H9 (cell line): ENCODE measurements at regions not wholly inside any gene's neighbourhood (a gene's known extent, or its start where the extent isn't known, plus 50 kb on each side); places are given as distances from the start of the nearest gene placed in this dataset.

Source experiments
- DNase-seq: peaks from one replicate; pipeline ENCODE4 v3.0.0-alpha.2; 2017
- H2AFZ ChIP-seq: one replicate; pipeline ENCODE4 v1.6.1; 2013; ENCODE audit warnings: mild to moderate bottlenecking, low read length, control low read depth, moderate library complexity
- H2AK5ac ChIP-seq: 2 replicates; pipeline ENCODE4 v1.6.1; 2013; ENCODE audit warnings: low read length, control low read depth, mixed read lengths; ENCODE audit not compliant: insufficient read length
- H2BK120ac ChIP-seq: one replicate; pipeline ENCODE4 v1.6.1; 2013; ENCODE audit warnings: low read depth, mild to moderate bottlenecking, low read length, control low read depth, inconsistent platforms; ENCODE audit not compliant: poor library complexity, severe bottlenecking
- H2BK12ac ChIP-seq: 2 replicates; pipeline ENCODE4 v1.6.1; 2013; ENCODE audit warnings: low read length, control low read depth, mixed read lengths, low read depth; ENCODE audit not compliant: insufficient read length
- H2BK15ac ChIP-seq: 2 replicates; pipeline ENCODE4 v1.6.1; 2013; ENCODE audit warnings: low read depth, low read length, control low read depth
- H2BK20ac ChIP-seq: one replicate; pipeline ENCODE4 v1.6.1; 2013; ENCODE audit warnings: low read depth, mild to moderate bottlenecking, low read length, control low read depth, inconsistent platforms; ENCODE audit not compliant: poor library complexity, severe bottlenecking
- H2BK5ac ChIP-seq: 2 replicates; pipeline ENCODE4 v1.6.1; 2013; ENCODE audit warnings: low read length, control low read depth, mixed read lengths; ENCODE audit not compliant: insufficient read length
- H3K14ac ChIP-seq: 2 replicates; pipeline ENCODE4 v1.6.1; 2013; ENCODE audit warnings: low read length, control low read depth; ENCODE audit not compliant: insufficient read depth
- H3K18ac ChIP-seq: 2 replicates; pipeline ENCODE4 v1.6.1; 2013; ENCODE audit warnings: low read depth, mild to moderate bottlenecking, mixed read lengths, low read length, control low read depth; ENCODE audit not compliant: insufficient read length
- H3K23ac ChIP-seq: 2 replicates; pipeline ENCODE4 v1.6.1; 2013; ENCODE audit warnings: low read length, control low read depth, mixed read lengths, low read depth; ENCODE audit not compliant: insufficient read length
- H3K23me2 ChIP-seq: 2 replicates; pipeline ENCODE4 v1.6.1; 2013; ENCODE audit warnings: low read depth, mild to moderate bottlenecking, mixed read lengths, low read length, control low read depth; ENCODE audit not compliant: insufficient read length, poor library complexity, severe bottlenecking
- H3K27ac ChIP-seq: 2 replicates; pipeline ENCODE4 v1.5.1; 2013; ENCODE audit warnings: low read length, control low read depth, mixed read lengths, low read depth; ENCODE audit not compliant: insufficient read length
- H3K27me3 ChIP-seq: 2 replicates; pipeline ENCODE4 v1.6.1; 2013; ENCODE audit warnings: low read length, control low read depth, inconsistent platforms; ENCODE audit not compliant: insufficient read depth
- H3K4ac ChIP-seq: 2 replicates; pipeline ENCODE4 v1.6.1; 2013; ENCODE audit warnings: low read depth, mild to moderate bottlenecking, control low read depth, inconsistent platforms, low read length, moderate library complexity
- H3K4me1 ChIP-seq: 2 replicates; pipeline ENCODE4 v1.6.1; 2013; ENCODE audit warnings: low read length, control low read depth, inconsistent platforms; ENCODE audit not compliant: insufficient read depth
- H3K4me2 ChIP-seq: 2 replicates; pipeline ENCODE4 v1.6.1; 2013; ENCODE audit warnings: low read length, control low read depth, mixed read lengths; ENCODE audit not compliant: insufficient read length, insufficient read depth
- H3K56ac ChIP-seq: 2 replicates; pipeline ENCODE4 v1.6.1; 2013; ENCODE audit warnings: low read depth, mild to moderate bottlenecking, mixed read lengths, low read length, control low read depth; ENCODE audit not compliant: insufficient read length
- H3K79me1 ChIP-seq: 2 replicates; pipeline ENCODE4 v1.6.1; 2013; ENCODE audit warnings: low read depth, mild to moderate bottlenecking, moderate library complexity, low read length, control low read depth, inconsistent platforms; ENCODE audit not compliant: insufficient read depth, poor library complexity, severe bottlenecking
- H3K79me2 ChIP-seq: 2 replicates; pipeline ENCODE4 v1.6.1; 2013; ENCODE audit warnings: low read length, control low read depth, inconsistent platforms; ENCODE audit not compliant: insufficient read depth
- H3K9ac ChIP-seq: 2 replicates; pipeline ENCODE4 v1.6.1; 2013; ENCODE audit warnings: low read length, control low read depth, mixed read lengths; ENCODE audit not compliant: insufficient read length; ENCODE audit errors: extremely low read depth
- H3K9me3 ChIP-seq: one replicate; pipeline ENCODE4 v1.6.1; 2013; ENCODE audit warnings: low read depth, low read length, inconsistent platforms; ENCODE audit not compliant: control insufficient read depth
- H3T11ph ChIP-seq: one replicate; pipeline ENCODE4 v1.6.1; 2013; ENCODE audit warnings: mild to moderate bottlenecking, low read length, control low read depth, inconsistent platforms
- H4K20me1 ChIP-seq: one replicate; pipeline ENCODE4 v1.6.1; 2013; ENCODE audit not compliant: control insufficient read depth, insufficient read length, insufficient read depth
- H4K5ac ChIP-seq: 2 replicates; pipeline ENCODE4 v1.6.1; 2013; ENCODE audit warnings: low read depth, mild to moderate bottlenecking, mixed read lengths, low read length, control low read depth; ENCODE audit not compliant: insufficient read length
- H4K8ac ChIP-seq: replicated peaks from 2 replicates; pipeline ENCODE4 v1.6.1; 2013; ENCODE audit warnings: low read length, control low read depth, mixed read lengths, low read depth; ENCODE audit not compliant: insufficient read length
- H4K91ac ChIP-seq: 2 replicates; pipeline ENCODE4 v1.6.1; 2013; ENCODE audit warnings: low read depth, mild to moderate bottlenecking, moderate library complexity, mixed read lengths, low read length, control low read depth; ENCODE audit not compliant: insufficient read length
- H3K27ac Mint-ChIP-seq, 3 experiments: 2 replicates in 2 of 3; 3 replicates in 1 of 3; pipeline ENCODE4 v1.8.0; 2020 to 2021; ENCODE audit warnings: mixed read lengths in 3 of 3, mild to moderate bottlenecking in 1 of 3, moderate library complexity in 1 of 3
- H3K27me3 Mint-ChIP-seq: 2 replicates; pipeline ENCODE4 v1.8.0; 2021; ENCODE audit warnings: low read depth, mild to moderate bottlenecking, moderate library complexity, mixed read lengths
- H3K36me3 Mint-ChIP-seq, 3 experiments: 2 replicates in 2 of 3; 3 replicates in 1 of 3; pipeline ENCODE4 v1.8.0; 2020 to 2021; ENCODE audit warnings: low read depth in 3 of 3, mixed read lengths in 3 of 3; ENCODE audit not compliant: insufficient read depth in 1 of 3
- H3K4me1 Mint-ChIP-seq, 2 experiments: 2 replicates each; pipeline ENCODE4 v1.8.0; 2020; ENCODE audit warnings: mixed read lengths in 2 of 2
- H3K4me3 Mint-ChIP-seq, 2 experiments: 2 replicates in 1 of 2; 3 replicates in 1 of 2; pipeline ENCODE4 v1.8.0; 2020 to 2021; ENCODE audit warnings: mild to moderate bottlenecking in 2 of 2, mixed read lengths in 2 of 2, moderate library complexity in 1 of 2
- H3K9me3 Mint-ChIP-seq, 2 experiments: 2 replicates in 1 of 2; 3 replicates in 1 of 2; pipeline ENCODE4 v1.8.0; 2020; ENCODE audit warnings: mild to moderate bottlenecking in 2 of 2, mixed read lengths in 2 of 2, moderate library complexity in 1 of 2
- WGBS: extraction: QIAGEN DNeasy Blood & Tissue Kit; methylation state at CpG from one replicate; pipeline ENCODE4 v1.1.7; 2013; ENCODE audit warnings: missing lambda C conversion rate, low lambda C conversion rate, mixed read lengths; ENCODE audit not compliant: insufficient read length; ENCODE audit errors: extremely low coverage; 5-methylcytosine and 5-hydroxymethylcytosine counted together
- TF ChIP-seq, protein P1 (sequence below): fragments of 200-600 bp; sonication (generic); conservative IDR thresholded peaks from 3 replicates; pipeline ENCODE4 v1.8.0; 2021; ENCODE audit warnings: antibody characterized with exemption, mild to moderate bottlenecking

GRCh38 chr4:178322524-178323183, 880.4 kb upstream of the AGA start:
- Histone ChIP-seq H3K9me3 (no peaks in the 10 kb centered on the region), H3K18ac (no peak overlapping the region), H4K8ac (no peak overlapping the region), H4K20me1 (no peaks in the 10 kb centered on the region), H4K5ac (no peak overlapping the region), H2AFZ (no peak overlapping the region), H3T11ph (no peak overlapping the region), H3K79me2 (no peaks in the 10 kb centered on the region), H3K4me2 (no peak overlapping the region), H2BK120ac (no peak overlapping the region), H2BK15ac (no peak overlapping the region), H3K4me1 (no peaks in the 10 kb centered on the region), H2AK5ac (no peak overlapping the region), H3K23me2 (no peaks in the 10 kb centered on the region), H2BK5ac (no peak overlapping the region), H3K56ac (no peak overlapping the region), H4K91ac (no peak overlapping the region), H3K79me1 (no peaks in the 10 kb centered on the region), H3K4ac (no peak overlapping the region), H3K9ac (no peak overlapping the region), H3K27ac (no peak overlapping the region), H3K23ac (no peak overlapping the region), H3K14ac (no peak overlapping the region), H2BK12ac (no peak overlapping the region), H3K27me3 (no peaks in the 10 kb centered on the region), H2BK20ac (no peak overlapping the region)
- H3K9me3 Mint-ChIP-seq, result peaks cover 5 to 6% of the 10 kb centered on the region in 2 experiments; a peak in 4 of 5 replicates
- peaks cover 0 to 12% (median 4%) of the 10 kb centered on the region in 3 experiments; a peak in 4 of 7 replicates for H3K36me3 Mint-ChIP-seq
- no peak for DNase-seq
- TF ChIP-seq, protein P1, sequence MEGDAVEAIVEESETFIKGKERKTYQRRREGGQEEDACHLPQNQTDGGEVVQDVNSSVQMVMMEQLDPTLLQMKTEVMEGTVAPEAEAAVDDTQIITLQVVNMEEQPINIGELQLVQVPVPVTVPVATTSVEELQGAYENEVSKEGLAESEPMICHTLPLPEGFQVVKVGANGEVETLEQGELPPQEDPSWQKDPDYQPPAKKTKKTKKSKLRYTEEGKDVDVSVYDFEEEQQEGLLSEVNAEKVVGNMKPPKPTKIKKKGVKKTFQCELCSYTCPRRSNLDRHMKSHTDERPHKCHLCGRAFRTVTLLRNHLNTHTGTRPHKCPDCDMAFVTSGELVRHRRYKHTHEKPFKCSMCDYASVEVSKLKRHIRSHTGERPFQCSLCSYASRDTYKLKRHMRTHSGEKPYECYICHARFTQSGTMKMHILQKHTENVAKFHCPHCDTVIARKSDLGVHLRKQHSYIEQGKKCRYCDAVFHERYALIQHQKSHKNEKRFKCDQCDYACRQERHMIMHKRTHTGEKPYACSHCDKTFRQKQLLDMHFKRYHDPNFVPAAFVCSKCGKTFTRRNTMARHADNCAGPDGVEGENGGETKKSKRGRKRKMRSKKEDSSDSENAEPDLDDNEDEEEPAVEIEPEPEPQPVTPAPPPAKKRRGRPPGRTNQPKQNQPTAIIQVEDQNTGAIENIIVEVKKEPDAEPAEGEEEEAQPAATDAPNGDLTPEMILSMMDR, result no peak
- no peaks in the 10 kb centered on the region for H3K27me3 Mint-ChIP-seq
- no CpG with 5 or more reads among the region's 5 CpGs for WGBS
- H3K4me3 Mint-ChIP-seq, result no peak overlapping the region
- H3K27ac Mint-ChIP-seq, result no peak overlapping the region
- H3K4me1 Mint-ChIP-seq, result peaks cover 0 to 4% of the 10 kb centered on the region in 2 experiments; a peak in 1 of 4 replicates
